Right atrium auricular region (tissue), 2 donors: ENCODE measurements at regions not wholly inside any gene's neighbourhood (a gene's known extent, or its start where the extent isn't known, plus 50 kb on each side); places are given as distances from the start of the nearest gene placed in this dataset.

Source experiments
- DNase-seq: peaks from one replicate; pipeline ENCODE4 v3.0.0-alpha.2; 2019; ENCODE audit warnings: low spot score
- H3K27ac ChIP-seq, 2 donors: fragments of 200-600 bp; sonication (generic); 1 replicate in 1 of 2; 2 replicates in 1 of 2; pipeline ENCODE4 v1.5.1; 2016 to 2019
- H3K27me3 ChIP-seq, 2 donors: fragments of 200-600 bp; sonication (generic); one replicate each; pipeline versions ENCODE4 v1.5.1 to v1.6.0; 2017 to 2019
- H3K36me3 ChIP-seq: fragments of 200-600 bp; sonication (generic); one replicate; pipeline ENCODE4 v1.5.1; 2016
- H3K4me1 ChIP-seq, 2 donors: fragments of 200-600 bp; sonication (generic); one replicate each; pipeline versions ENCODE4 v1.5.1 to v1.6.0; 2017 to 2019
- H3K4me3 ChIP-seq, 2 donors: fragments of 200-600 bp; sonication (generic); 1 replicate in 1 of 2; 2 replicates in 1 of 2; pipeline ENCODE4 v1.5.1; 2017 to 2019; ENCODE audit warnings: mild to moderate bottlenecking in 1 of 2, moderate library complexity in 1 of 2
- H3K9me3 ChIP-seq, 2 donors: fragments of 200-600 bp; sonication (generic); one replicate each; pipeline ENCODE4 v1.5.1; 2019
- TF ChIP-seq, protein P1 (sequence below), 2 donors: fragments of 200-600 bp; sonication (generic); IDR thresholded peaks; one replicate each; pipeline ENCODE4 v1.5.1; 2019; ENCODE audit warnings: antibody characterized with exemption in 2 of 2

DNA sequence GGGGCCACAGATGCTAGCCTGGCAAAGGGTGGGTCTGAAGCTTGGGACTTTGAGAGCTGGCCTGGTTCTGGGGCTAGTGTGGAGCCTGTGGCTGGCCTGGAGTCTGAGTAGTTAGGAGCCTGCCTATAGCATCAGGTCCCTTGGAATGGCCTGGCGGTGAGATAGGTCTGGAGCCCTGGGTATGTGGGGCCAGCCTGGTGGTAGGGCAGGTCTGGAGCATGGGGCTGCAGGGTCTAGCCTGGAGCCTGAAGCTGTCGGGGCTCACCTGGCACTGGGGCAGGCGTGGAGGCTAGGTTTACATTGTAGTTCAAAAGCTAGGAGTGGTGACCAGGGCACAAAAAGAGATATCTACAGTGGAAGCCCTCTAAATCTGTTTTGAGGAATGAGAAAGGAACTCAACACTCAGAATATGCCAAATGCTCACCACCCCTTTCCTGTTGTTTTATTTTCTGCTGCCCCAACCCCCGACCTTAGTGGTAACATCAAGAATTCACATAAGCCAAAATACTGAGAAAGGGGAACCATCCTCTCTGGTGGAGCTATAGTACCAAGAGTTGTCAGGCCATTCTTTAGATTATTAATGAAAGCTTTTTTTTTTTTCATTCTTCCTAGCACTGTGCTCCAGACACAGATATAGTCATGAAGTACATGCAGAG lies 100.3 kb downstream of the TANC2 start:
- DNase-seq = no peak
- Histone ChIP-seq H3K27ac (no peak overlapping the region), H3K4me1 (no peaks in the 10 kb centered on the region), H3K27me3 (no peaks in the 10 kb centered on the region), H3K4me3 (no peak overlapping the region), H3K9me3 (no peaks in the 10 kb centered on the region), H3K36me3 (no peaks in the 10 kb centered on the region)
- TF ChIP-seq, protein P1, sequence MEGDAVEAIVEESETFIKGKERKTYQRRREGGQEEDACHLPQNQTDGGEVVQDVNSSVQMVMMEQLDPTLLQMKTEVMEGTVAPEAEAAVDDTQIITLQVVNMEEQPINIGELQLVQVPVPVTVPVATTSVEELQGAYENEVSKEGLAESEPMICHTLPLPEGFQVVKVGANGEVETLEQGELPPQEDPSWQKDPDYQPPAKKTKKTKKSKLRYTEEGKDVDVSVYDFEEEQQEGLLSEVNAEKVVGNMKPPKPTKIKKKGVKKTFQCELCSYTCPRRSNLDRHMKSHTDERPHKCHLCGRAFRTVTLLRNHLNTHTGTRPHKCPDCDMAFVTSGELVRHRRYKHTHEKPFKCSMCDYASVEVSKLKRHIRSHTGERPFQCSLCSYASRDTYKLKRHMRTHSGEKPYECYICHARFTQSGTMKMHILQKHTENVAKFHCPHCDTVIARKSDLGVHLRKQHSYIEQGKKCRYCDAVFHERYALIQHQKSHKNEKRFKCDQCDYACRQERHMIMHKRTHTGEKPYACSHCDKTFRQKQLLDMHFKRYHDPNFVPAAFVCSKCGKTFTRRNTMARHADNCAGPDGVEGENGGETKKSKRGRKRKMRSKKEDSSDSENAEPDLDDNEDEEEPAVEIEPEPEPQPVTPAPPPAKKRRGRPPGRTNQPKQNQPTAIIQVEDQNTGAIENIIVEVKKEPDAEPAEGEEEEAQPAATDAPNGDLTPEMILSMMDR (IDR thresholded peaks at IDR 0.05) = no peak

DNA sequence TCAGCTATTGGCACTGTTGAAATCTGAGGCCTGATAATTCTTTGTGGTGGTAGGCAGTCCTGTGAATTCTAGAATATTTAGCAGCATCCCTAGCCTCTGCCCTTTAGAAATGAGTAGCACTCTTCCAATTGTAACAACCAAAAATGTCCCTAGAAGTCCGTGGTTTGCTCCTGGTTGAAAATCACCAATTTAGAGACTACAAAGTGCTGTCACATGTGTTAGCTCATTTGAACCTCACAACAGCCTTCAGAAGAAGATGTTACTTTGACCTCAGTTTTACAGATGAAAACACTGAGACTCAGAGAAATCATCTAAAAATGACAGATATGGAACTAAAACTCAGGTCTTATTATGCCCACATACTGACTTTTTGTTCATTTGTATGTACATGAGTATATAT lies 103.2 kb downstream of the TANC2 start:
- Histone ChIP-seq H3K9me3 (no peaks in the 10 kb centered on the region), H3K36me3 (no peaks in the 10 kb centered on the region), H3K27ac (no peak overlapping the region), H3K4me3 (no peak overlapping the region), H3K27me3 (no peaks in the 10 kb centered on the region), H3K4me1 (no peaks in the 10 kb centered on the region)
- TF ChIP-seq, protein P1 (IDR thresholded peaks at IDR 0.05) = no peak
- DNase-seq = no peak

DNA sequence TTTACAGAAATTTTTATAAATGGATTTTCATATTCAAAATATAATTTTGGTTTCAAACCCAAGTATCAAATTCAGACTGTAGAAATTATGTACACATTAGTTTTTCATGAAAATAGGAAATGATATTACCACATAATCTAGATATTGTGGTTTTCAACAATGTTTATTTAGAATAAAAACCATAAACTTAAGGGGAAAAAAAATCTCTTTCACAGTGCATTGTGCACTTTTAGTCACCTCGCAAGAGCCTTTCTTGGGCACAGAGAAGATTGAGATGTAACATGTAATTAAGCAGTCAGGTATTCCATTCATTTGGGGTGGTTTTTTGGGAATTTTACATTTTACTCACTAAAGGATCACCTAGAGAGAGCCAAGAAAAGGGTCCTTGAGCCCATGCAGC lies 104.0 kb downstream of the TANC2 start:
- H3K4me3 ChIP-seq = no peak overlapping the region
- TF ChIP-seq, protein P1 (IDR thresholded peaks at IDR 0.05) = no peak
- no peaks in the 10 kb centered on the region for H3K27me3 ChIP-seq
- DNase-seq = no peak
- no peaks in the 10 kb centered on the region for H3K4me1 ChIP-seq
- no peaks in the 10 kb centered on the region for H3K36me3 ChIP-seq
- no peak overlapping the region for H3K27ac ChIP-seq
- H3K9me3 ChIP-seq = no peaks in the 10 kb centered on the region

DNA sequence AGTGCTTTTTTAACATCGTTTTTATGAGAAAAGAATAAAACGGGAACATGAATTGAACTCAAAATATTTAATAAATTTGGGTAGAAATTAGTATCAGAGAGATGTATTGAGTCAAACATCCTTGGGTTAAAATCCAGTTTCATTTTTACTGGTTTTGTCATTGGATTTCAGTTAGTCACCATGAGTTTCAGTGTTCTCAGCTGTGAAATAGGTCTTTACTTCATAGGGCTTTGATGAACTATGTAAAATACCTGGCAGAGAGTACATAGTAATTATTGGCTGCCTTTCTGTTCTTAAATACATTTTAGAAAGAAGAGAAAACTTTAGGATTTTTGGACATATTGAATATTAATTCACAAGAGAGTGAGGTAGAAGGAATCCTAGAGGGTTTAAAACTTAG lies 105.8 kb downstream of the TANC2 start:
- TF ChIP-seq, protein P1 (IDR thresholded peaks at IDR 0.05) = no peak

DNA sequence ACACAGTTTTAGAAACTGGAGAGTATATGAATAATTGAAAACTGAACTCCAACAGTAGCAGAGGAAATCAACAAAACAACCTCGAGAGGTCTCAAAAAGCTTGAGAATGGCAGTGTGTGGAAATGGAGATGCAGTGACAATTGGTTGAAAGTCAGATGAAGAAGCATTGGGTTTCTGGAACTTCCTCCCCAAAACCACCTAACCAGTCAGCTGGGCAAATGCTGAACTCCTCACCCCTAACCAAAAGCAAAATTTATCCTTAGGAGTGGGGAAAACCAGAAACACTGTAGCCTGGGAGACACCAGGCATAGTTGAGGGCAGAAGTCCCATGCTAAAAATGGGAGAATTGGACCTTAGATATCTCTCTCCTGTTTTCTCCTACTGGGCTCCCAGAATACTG lies 109.9 kb downstream of the TANC2 start:
- H3K27me3 ChIP-seq = no peaks in the 10 kb centered on the region
- no peak for DNase-seq
- H3K27ac ChIP-seq = no peak overlapping the region
- H3K9me3 ChIP-seq = no peaks in the 10 kb centered on the region
- TF ChIP-seq, protein P1 (IDR thresholded peaks at IDR 0.05) = no peak
- no peaks in the 10 kb centered on the region for H3K36me3 ChIP-seq
- no peaks in the 10 kb centered on the region for H3K4me1 ChIP-seq
- no peak overlapping the region for H3K4me3 ChIP-seq

More for the DNA sequence above, 105.8 kb downstream of the TANC2 start:
- Histone ChIP-seq H3K9me3 (no peaks in the 10 kb centered on the region), H3K4me3 (no peak overlapping the region), H3K27ac (no peak overlapping the region), H3K27me3 (no peaks in the 10 kb centered on the region), H3K36me3 (no peaks in the 10 kb centered on the region), H3K4me1 (no peaks in the 10 kb centered on the region)
- no peak for DNase-seq

DNA sequence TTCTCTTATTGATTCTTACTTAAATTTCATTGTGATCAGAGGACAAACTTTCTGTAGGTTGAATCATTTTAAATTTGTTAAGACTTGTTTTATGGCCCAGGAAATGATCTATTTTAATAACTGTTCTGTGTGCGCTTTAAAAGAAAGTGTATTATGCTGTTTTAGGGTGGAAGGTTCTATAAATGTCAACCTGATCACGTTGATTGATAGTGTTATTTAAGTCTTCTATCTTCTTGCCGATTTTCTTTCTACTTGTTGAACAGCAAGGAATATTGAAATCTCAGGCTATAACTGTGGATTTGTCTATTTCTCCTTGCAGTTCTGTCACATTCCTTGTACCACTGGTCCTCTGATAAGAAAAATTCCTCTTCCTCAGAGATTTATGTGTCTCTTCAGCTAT lies 112.7 kb downstream of the TANC2 start:
- DNase-seq = no peak
- Histone ChIP-seq H3K27me3 (no peaks in the 10 kb centered on the region), H3K4me1 (no peaks in the 10 kb centered on the region), H3K9me3 (no peaks in the 10 kb centered on the region), H3K27ac (no peak overlapping the region), H3K4me3 (no peak overlapping the region), H3K36me3 (no peaks in the 10 kb centered on the region)
- TF ChIP-seq, protein P1 (IDR thresholded peaks at IDR 0.05) = no peak
